ENCODE measurements at regions not wholly inside any gene's neighbourhood (a gene's known extent, or its start where the extent isn't known, plus 50 kb on each side); places are given as distances from the start of the nearest gene placed in this dataset.

GRCh38 chr7:156220701-156221100 is 408.4 kb upstream of the SHH start:
- Histone ChIP-seq H3K27ac (ENCODE audit: low read depth, low read length) (no peak overlapping the region), H3K9me3 (ENCODE audit: control insufficient read depth, insufficient read depth, low read length) (no peaks in the 10 kb centered on the region), H3K36me3 (ENCODE audit: control insufficient read depth, insufficient read depth, low read length) (no peaks in the 10 kb centered on the region), H3K4me1 (ENCODE audit: control insufficient read depth, insufficient read depth, low read length) (peaks cover 24% of the 10 kb centered on the region), H3K4me3 (ENCODE audit: low read depth, low read length) (no peak overlapping the region), H3K27me3 (ENCODE audit: control insufficient read depth, insufficient read depth, low read length) (peaks cover 2% of the 10 kb centered on the region)
- WGBS (ENCODE audit: insufficient coverage) = 72% methylated on average over 5 of the region's 10 CpGs
- DNase-seq (ENCODE audit: low read depth in 4 of 6, low spot score in 6 of 6) = no peak

DNA sequence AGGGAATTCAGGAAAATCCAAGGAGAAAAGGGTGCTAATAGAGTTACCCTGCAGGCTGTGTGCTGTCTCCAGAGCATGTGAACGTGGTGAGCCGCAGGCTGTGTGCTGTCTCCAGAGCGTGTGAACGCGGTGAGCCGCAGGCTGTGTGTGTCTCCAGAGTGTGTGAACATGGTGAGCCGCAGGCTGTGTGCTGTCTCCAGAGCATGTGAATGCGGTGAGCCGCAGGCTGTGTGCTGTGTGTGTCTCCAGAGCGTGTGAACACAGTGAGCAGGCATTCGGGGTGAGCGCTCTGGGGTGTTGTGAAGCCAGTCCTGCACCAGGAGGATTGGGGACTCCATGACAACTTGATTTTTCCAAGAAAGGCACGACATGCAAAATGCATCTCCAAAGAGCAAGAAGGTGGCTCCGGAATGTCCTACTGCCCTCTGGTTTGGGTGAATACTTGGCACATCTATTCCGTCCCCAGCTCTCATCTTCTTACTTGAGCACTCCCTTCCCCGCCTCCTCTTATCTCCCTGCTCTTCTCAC is 407.9 kb upstream of the SHH start:
- Histone ChIP-seq H3K27ac (ENCODE audit: low read depth, low read length) (no peak overlapping the region), H3K4me3 (ENCODE audit: low read depth, low read length) (no peak overlapping the region), H3K4me1 (ENCODE audit: control insufficient read depth, insufficient read depth, low read length) (peaks cover 24% of the 10 kb centered on the region), H3K9me3 (ENCODE audit: control insufficient read depth, insufficient read depth, low read length) (no peaks in the 10 kb centered on the region), H3K36me3 (ENCODE audit: control insufficient read depth, insufficient read depth, low read length) (no peaks in the 10 kb centered on the region), H3K27me3 (ENCODE audit: control insufficient read depth, insufficient read depth, low read length) (peaks cover 2% of the 10 kb centered on the region)
- WGBS (ENCODE audit: insufficient coverage) = 82% methylated on average over 16 of the region's 16 CpGs
- DNase-seq (ENCODE audit: low read depth in 4 of 6, low spot score in 6 of 6) = peak in 1 of 6 donors; percentile 13

GRCh38 chr7:156219307-156220077 is 407.2 kb upstream of the SHH start:
- no peak overlapping the region for H3K27ac ChIP-seq (ENCODE audit: low read depth, low read length)
- peaks cover 19% of the 10 kb centered on the region for H3K4me1 ChIP-seq (ENCODE audit: control insufficient read depth, insufficient read depth, low read length)
- no peak for DNase-seq (ENCODE audit: low read depth in 4 of 6, low spot score in 6 of 6)
- no peaks in the 10 kb centered on the region for H3K9me3 ChIP-seq (ENCODE audit: control insufficient read depth, insufficient read depth, low read length)
- no peak overlapping the region for H3K4me3 ChIP-seq (ENCODE audit: low read depth, low read length)
- H3K27me3 ChIP-seq (ENCODE audit: control insufficient read depth, insufficient read depth, low read length) = peaks cover 2% of the 10 kb centered on the region
- H3K36me3 ChIP-seq (ENCODE audit: control insufficient read depth, insufficient read depth, low read length) = no peaks in the 10 kb centered on the region
- 92% methylated on average over 14 of the region's 18 CpGs for WGBS (ENCODE audit: insufficient coverage)

GRCh38 chr7:156218544-156219306 is 406.5 kb upstream of the SHH start:
- DNase-seq (ENCODE audit: low read depth in 4 of 6, low spot score in 6 of 6) = no peak
- Histone ChIP-seq H3K27me3 (ENCODE audit: control insufficient read depth, insufficient read depth, low read length) (peaks cover 2% of the 10 kb centered on the region), H3K4me3 (ENCODE audit: low read depth, low read length) (no peak overlapping the region), H3K36me3 (ENCODE audit: control insufficient read depth, insufficient read depth, low read length) (no peaks in the 10 kb centered on the region), H3K27ac (ENCODE audit: low read depth, low read length) (no peak overlapping the region), H3K4me1 (ENCODE audit: control insufficient read depth, insufficient read depth, low read length) (peaks cover 12% of the 10 kb centered on the region), H3K9me3 (ENCODE audit: control insufficient read depth, insufficient read depth, low read length) (no peaks in the 10 kb centered on the region)
- WGBS (ENCODE audit: insufficient coverage) = 90% methylated on average over 13 of the region's 13 CpGs

DNA sequence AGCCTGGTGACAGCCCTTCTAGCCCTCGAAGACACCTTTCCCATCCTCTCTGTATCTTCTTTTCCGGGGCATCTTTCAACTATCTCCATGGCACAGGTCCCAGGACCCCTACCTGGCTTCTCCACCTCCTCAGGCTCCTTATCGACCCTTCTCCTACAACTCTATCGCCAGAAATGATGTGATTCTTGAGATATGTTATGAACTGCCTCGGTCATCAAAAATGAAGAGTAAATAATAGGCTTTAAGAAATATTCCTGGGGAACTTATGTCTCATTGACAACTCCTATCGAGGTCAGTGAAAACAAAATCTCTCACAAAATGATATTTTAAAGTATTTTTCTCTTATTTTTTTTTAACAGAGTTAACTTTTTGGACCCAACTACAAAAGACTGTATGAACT is 405.5 kb upstream of the SHH start:
- Histone ChIP-seq H3K9me3 (ENCODE audit: control insufficient read depth, insufficient read depth, low read length) (no peaks in the 10 kb centered on the region), H3K4me3 (ENCODE audit: low read depth, low read length) (no peak overlapping the region), H3K27ac (ENCODE audit: low read depth, low read length) (no peak overlapping the region), H3K36me3 (ENCODE audit: control insufficient read depth, insufficient read depth, low read length) (no peaks in the 10 kb centered on the region), H3K27me3 (ENCODE audit: control insufficient read depth, insufficient read depth, low read length) (peaks cover 2% of the 10 kb centered on the region), H3K4me1 (ENCODE audit: control insufficient read depth, insufficient read depth, low read length) (peaks cover 12% of the 10 kb centered on the region)
- 83% methylated on average over 2 of the region's 6 CpGs for WGBS (ENCODE audit: insufficient coverage)
- DNase-seq (ENCODE audit: low read depth in 4 of 6, low spot score in 6 of 6) = no peak

GRCh38 chr7:156209087-156209486 is 396.8 kb upstream of the SHH start:
- Histone ChIP-seq H3K27ac (ENCODE audit: low read depth, low read length) (no peak overlapping the region), H3K36me3 (ENCODE audit: control insufficient read depth, insufficient read depth, low read length) (no peaks in the 10 kb centered on the region), H3K4me3 (ENCODE audit: low read depth, low read length) (no peak overlapping the region), H3K4me1 (ENCODE audit: control insufficient read depth, insufficient read depth, low read length) (no peaks in the 10 kb centered on the region), H3K27me3 (ENCODE audit: control insufficient read depth, insufficient read depth, low read length) (no peaks in the 10 kb centered on the region), H3K9me3 (ENCODE audit: control insufficient read depth, insufficient read depth, low read length) (no peaks in the 10 kb centered on the region)
- no peak for DNase-seq (ENCODE audit: low read depth in 4 of 6, low spot score in 6 of 6)
- 91% methylated on average over 6 of the region's 7 CpGs for WGBS (ENCODE audit: insufficient coverage)

GRCh38 chr7:156207306-156207705 is 395.0 kb upstream of the SHH start:
- H3K4me3 ChIP-seq (ENCODE audit: low read depth, low read length) = no peak overlapping the region
- no peaks in the 10 kb centered on the region for H3K36me3 ChIP-seq (ENCODE audit: control insufficient read depth, insufficient read depth, low read length)
- DNase-seq (ENCODE audit: low read depth in 4 of 6, low spot score in 6 of 6) = no peak
- no peaks in the 10 kb centered on the region for H3K4me1 ChIP-seq (ENCODE audit: control insufficient read depth, insufficient read depth, low read length)
- WGBS (ENCODE audit: insufficient coverage) = 90% methylated on average over 4 of the region's 6 CpGs
- H3K9me3 ChIP-seq (ENCODE audit: control insufficient read depth, insufficient read depth, low read length) = no peaks in the 10 kb centered on the region
- no peak overlapping the region for H3K27ac ChIP-seq (ENCODE audit: low read depth, low read length)
- H3K27me3 ChIP-seq (ENCODE audit: control insufficient read depth, insufficient read depth, low read length) = no peaks in the 10 kb centered on the region

GRCh38 chr7:156206174-156206573 is 393.9 kb upstream of the SHH start:
- 94% methylated on average over 8 of the region's 8 CpGs for WGBS (ENCODE audit: insufficient coverage)

GRCh38 chr7:156204820-156205219 is 392.6 kb upstream of the SHH start:
- H3K9me3 ChIP-seq (ENCODE audit: control insufficient read depth, insufficient read depth, low read length) = no peaks in the 10 kb centered on the region
- no peaks in the 10 kb centered on the region for H3K4me1 ChIP-seq (ENCODE audit: control insufficient read depth, insufficient read depth, low read length)
- WGBS (ENCODE audit: insufficient coverage) = 85% methylated on average over 3 of the region's 6 CpGs
- no peak for DNase-seq (ENCODE audit: low read depth in 4 of 6, low spot score in 6 of 6)
- H3K27ac ChIP-seq (ENCODE audit: low read depth, low read length) = no peak overlapping the region
- H3K4me3 ChIP-seq (ENCODE audit: low read depth, low read length) = no peak overlapping the region
- H3K36me3 ChIP-seq (ENCODE audit: control insufficient read depth, insufficient read depth, low read length) = no peaks in the 10 kb centered on the region
- no peaks in the 10 kb centered on the region for H3K27me3 ChIP-seq (ENCODE audit: control insufficient read depth, insufficient read depth, low read length)

More at GRCh38 chr7:156206174-156206573, 393.9 kb upstream of the SHH start:
- no peaks in the 10 kb centered on the region for H3K36me3 ChIP-seq (ENCODE audit: control insufficient read depth, insufficient read depth, low read length)
- H3K27me3 ChIP-seq (ENCODE audit: control insufficient read depth, insufficient read depth, low read length) = no peaks in the 10 kb centered on the region
- no peaks in the 10 kb centered on the region for H3K4me1 ChIP-seq (ENCODE audit: control insufficient read depth, insufficient read depth, low read length)
- no peaks in the 10 kb centered on the region for H3K9me3 ChIP-seq (ENCODE audit: control insufficient read depth, insufficient read depth, low read length)
- no peak overlapping the region for H3K27ac ChIP-seq (ENCODE audit: low read depth, low read length)
- no peak overlapping the region for H3K4me3 ChIP-seq (ENCODE audit: low read depth, low read length)
- DNase-seq (ENCODE audit: low read depth in 4 of 6, low spot score in 6 of 6) = no peak

Measured in spinal cord (tissue), 9 donors.